ENCODE measurements at regions not wholly inside any gene's neighbourhood (a gene's known extent, or its start where the extent isn't known, plus 50 kb on each side); places are given as distances from the start of the nearest gene placed in this dataset.

DNA sequence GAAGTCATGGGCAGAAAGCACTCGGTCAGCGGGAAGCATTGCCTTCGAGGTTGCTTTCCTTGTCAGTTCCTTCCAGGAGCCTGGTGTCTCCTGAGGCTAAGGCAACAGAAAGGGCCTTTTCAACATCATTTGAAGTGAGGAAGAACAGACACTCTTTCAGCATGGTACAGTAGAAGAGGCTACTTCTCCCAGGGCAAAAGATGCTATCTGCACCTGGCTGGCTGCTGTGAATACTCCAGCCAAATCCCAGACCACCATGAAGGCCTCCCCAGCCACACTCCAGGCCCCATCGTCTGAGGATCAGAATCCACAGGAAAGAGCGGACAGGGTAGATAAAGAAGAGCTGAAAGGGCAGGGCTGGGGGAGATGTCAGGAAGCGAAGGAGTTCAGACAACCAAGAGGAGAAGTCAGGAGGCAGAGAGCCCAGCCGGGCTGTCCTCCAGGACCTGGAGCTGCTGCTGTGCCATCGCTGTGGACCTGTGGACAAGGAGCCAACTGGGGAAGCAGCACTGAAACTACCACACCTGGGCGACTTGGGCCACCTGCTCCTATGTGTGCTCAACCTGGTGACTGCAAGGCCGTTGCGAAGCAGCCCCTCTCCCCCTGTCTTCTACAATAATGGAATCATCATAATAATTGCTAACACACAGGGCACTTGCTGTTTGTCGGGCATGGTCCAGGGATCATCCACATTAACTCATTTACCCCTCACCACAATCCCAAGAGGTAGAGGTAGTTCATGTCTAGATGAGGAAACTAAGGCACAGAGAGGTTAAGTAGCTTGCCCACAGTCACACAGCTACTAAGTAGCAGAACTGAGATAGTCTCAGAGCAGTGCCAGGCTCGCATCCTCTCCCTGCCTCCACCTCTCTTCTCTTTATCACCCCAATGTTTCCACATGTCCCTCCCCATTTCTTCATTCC, 88.0 kb upstream of the ZBTB40 start:
- Histone ChIP-seq H3K4me3 (ENCODE audit: low read length) (no peak overlapping the region), H3K36me3 (ENCODE audit: insufficient read depth, low read length) (no peaks in the 10 kb centered on the region), H3K9ac (ENCODE audit: low read length) (no peak overlapping the region), H2AFZ (ENCODE audit: low read length) (no peak overlapping the region), H3K27ac (ENCODE audit: low read length) (no peak overlapping the region), H4K20me1 (ENCODE audit: insufficient read depth, low read depth, low read length) (no peaks in the 10 kb centered on the region), H3K27me3 (ENCODE audit: low read length) (no peaks in the 10 kb centered on the region), H3K4me1 (ENCODE audit: low read length) (no peaks in the 10 kb centered on the region), H3K9me2 (replicated peaks; ENCODE audit: insufficient read depth, low read length) (no peaks in the 10 kb centered on the region), H3K9me3 (ENCODE audit: low read length) (no peaks in the 10 kb centered on the region), H3K79me2 (ENCODE audit: low read length) (no peaks in the 10 kb centered on the region), H3K4me2 (ENCODE audit: low read depth, low read length, poor library complexity, severe bottlenecking) (no peak overlapping the region)
- DNase-seq: no peak

DNA sequence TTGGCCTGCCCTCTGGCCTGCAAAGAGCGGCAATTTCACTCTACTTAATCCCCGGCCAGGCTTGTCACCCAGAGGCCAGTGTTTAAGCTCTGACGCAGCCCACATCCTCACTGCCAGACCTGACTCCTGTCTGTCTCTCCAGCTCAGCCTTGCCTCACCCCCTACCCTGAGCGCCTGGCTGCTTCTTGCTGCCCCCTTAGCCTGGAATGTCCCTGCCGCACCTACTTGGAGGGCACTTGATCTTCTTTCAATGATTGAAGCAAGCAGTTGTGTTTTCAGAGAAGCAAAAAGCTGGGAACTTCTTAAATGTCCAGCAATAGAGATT, 87.4 kb upstream of the ZBTB40 start:
- Histone ChIP-seq H3K36me3 (ENCODE audit: insufficient read depth, low read length) (no peaks in the 10 kb centered on the region), H3K27ac (ENCODE audit: low read length) (no peak overlapping the region), H3K9ac (ENCODE audit: low read length) (no peak overlapping the region)

DNA sequence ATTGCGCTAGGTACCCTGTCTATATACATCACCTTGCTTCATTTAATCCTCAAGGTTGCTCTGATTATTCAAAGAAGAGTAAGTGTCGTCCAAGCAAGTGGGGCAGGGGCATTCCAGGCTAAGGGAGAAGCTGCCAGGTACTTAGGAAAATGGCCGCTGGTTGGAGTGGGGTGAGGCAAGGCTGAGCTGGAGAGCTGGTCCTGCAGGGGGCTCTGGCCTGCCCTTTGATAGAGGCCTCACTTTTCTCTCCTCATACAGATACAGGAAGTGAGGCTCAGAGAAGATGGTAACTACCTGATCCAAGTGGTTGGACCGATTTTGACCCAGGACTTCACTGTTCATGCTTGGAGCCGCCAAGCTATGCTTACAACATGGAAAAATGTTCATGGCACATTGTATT, 86.9 kb upstream of the ZBTB40 start:
- H3K4me1 ChIP-seq (ENCODE audit: low read length): no peaks in the 10 kb centered on the region
- no peaks in the 10 kb centered on the region for H4K20me1 ChIP-seq (ENCODE audit: insufficient read depth, low read depth, low read length)
- H3K4me2 ChIP-seq (ENCODE audit: low read depth, low read length, poor library complexity, severe bottlenecking): no peak overlapping the region
- H3K36me3 ChIP-seq (ENCODE audit: insufficient read depth, low read length): no peaks in the 10 kb centered on the region
- no peaks in the 10 kb centered on the region for H3K9me3 ChIP-seq (ENCODE audit: low read length)
- H3K9me2 ChIP-seq (replicated peaks; ENCODE audit: insufficient read depth, low read length): no peaks in the 10 kb centered on the region
- no peak overlapping the region for H3K4me3 ChIP-seq (ENCODE audit: low read length)
- no peak overlapping the region for H2AFZ ChIP-seq (ENCODE audit: low read length)
- peak; percentile 51 for DNase-seq
- no peaks in the 10 kb centered on the region for H3K79me2 ChIP-seq (ENCODE audit: low read length)
- no peaks in the 10 kb centered on the region for H3K27me3 ChIP-seq (ENCODE audit: low read length)
- H3K9ac ChIP-seq (ENCODE audit: low read length): no peak overlapping the region
- H3K27ac ChIP-seq (ENCODE audit: low read length): no peak overlapping the region

More for the DNA sequence above, 87.4 kb upstream of the ZBTB40 start:
- no peaks in the 10 kb centered on the region for H3K9me3 ChIP-seq (ENCODE audit: low read length)
- no peaks in the 10 kb centered on the region for H3K79me2 ChIP-seq (ENCODE audit: low read length)
- no peak for DNase-seq
- no peak overlapping the region for H3K4me2 ChIP-seq (ENCODE audit: low read depth, low read length, poor library complexity, severe bottlenecking)
- H3K27me3 ChIP-seq (ENCODE audit: low read length): no peaks in the 10 kb centered on the region
- no peaks in the 10 kb centered on the region for H3K4me1 ChIP-seq (ENCODE audit: low read length)
- H4K20me1 ChIP-seq (ENCODE audit: insufficient read depth, low read depth, low read length): no peaks in the 10 kb centered on the region
- H2AFZ ChIP-seq (ENCODE audit: low read length): no peak overlapping the region
- no peaks in the 10 kb centered on the region for H3K9me2 ChIP-seq (replicated peaks; ENCODE audit: insufficient read depth, low read length)
- H3K4me3 ChIP-seq (ENCODE audit: low read length): no peak overlapping the region

DNA sequence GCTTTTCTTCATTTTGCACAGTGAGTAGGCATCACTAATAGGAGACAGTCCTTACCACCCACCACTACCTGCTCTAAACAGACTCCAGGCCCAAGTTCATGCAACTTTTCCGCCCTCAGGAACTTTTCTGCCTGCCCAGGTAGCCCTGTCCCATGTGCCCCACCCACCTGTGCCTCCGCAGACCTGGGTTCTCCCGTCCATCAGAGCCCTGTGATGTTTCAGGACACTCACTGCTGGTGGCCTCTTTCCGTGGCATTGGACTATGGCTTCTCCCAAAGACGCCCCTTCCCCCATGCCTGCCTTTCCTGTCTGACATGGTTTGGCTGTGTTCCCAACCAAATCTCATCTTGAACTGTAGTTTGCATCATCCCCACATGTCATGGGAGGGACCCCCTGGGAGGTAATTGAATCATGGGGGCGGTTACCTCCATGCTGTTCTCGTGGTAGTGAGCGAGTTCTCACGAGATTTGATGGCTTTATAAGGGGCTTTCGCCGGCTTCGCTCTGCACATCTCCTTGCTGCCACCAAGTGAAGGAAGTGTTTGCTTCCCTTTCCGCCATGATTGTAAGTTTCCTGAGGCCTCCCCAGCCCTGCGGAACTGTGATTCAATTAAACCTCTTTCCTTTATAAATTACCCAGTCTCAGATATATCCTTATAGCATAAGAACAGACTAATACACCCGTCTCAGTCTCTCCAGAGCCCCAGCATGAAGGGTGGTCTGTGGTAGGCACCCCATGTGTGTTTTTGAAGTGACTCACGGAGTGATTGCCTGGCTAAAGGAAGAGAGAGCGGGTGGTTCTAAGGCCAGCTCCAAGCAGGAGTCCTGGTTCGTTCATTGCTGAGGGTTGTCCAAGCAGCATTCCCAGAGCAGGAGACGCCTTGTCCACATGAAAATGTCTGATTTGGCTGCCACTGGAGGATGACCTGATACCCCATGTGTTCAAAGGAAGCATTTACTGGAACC, 86.0 kb upstream of the ZBTB40 start:
- H3K9ac ChIP-seq (ENCODE audit: low read length): no peak overlapping the region
- no peaks in the 10 kb centered on the region for H4K20me1 ChIP-seq (ENCODE audit: insufficient read depth, low read depth, low read length)
- no peaks in the 10 kb centered on the region for H3K27me3 ChIP-seq (ENCODE audit: low read length)
- no peaks in the 10 kb centered on the region for H3K36me3 ChIP-seq (ENCODE audit: insufficient read depth, low read length)
- H3K79me2 ChIP-seq (ENCODE audit: low read length): no peaks in the 10 kb centered on the region
- no peaks in the 10 kb centered on the region for H3K9me2 ChIP-seq (replicated peaks; ENCODE audit: insufficient read depth, low read length)
- no peaks in the 10 kb centered on the region for H3K9me3 ChIP-seq (ENCODE audit: low read length)
- no peak overlapping the region for H3K4me3 ChIP-seq (ENCODE audit: low read length)
- no peaks in the 10 kb centered on the region for H3K4me1 ChIP-seq (ENCODE audit: low read length)
- no peak overlapping the region for H3K4me2 ChIP-seq (ENCODE audit: low read depth, low read length, poor library complexity, severe bottlenecking)
- H3K27ac ChIP-seq (ENCODE audit: low read length): no peak overlapping the region
- no peak for DNase-seq
- H2AFZ ChIP-seq (ENCODE audit: low read length): no peak overlapping the region

DNA sequence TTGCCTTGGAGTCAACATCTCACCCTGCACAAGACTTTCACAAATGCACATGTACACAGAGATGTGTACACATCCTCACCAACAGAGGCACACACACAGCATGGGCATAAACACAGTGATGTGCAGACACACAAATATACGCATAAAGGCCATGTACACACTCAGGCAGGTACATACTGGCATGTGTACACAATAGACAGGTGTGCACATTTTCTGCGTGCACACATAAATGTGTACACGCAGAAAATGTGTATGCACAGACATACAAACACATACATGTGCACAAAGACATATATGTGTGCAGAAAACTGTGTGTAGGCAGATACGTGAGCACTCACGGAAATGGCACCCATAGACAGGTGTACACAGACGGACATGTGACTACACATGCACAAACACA, 85.3 kb upstream of the ZBTB40 start:
- Histone ChIP-seq H3K36me3 (ENCODE audit: insufficient read depth, low read length) (no peaks in the 10 kb centered on the region), H4K20me1 (ENCODE audit: insufficient read depth, low read depth, low read length) (no peaks in the 10 kb centered on the region), H3K4me1 (ENCODE audit: low read length) (no peaks in the 10 kb centered on the region), H3K9ac (ENCODE audit: low read length) (no peak overlapping the region), H2AFZ (ENCODE audit: low read length) (no peak overlapping the region), H3K27me3 (ENCODE audit: low read length) (no peaks in the 10 kb centered on the region), H3K4me2 (ENCODE audit: low read depth, low read length, poor library complexity, severe bottlenecking) (no peak overlapping the region), H3K9me3 (ENCODE audit: low read length) (no peaks in the 10 kb centered on the region), H3K79me2 (ENCODE audit: low read length) (no peaks in the 10 kb centered on the region), H3K4me3 (ENCODE audit: low read length) (no peak overlapping the region), H3K27ac (ENCODE audit: low read length) (no peak overlapping the region), H3K9me2 (replicated peaks; ENCODE audit: insufficient read depth, low read length) (no peaks in the 10 kb centered on the region)
- no peak for DNase-seq

DNA sequence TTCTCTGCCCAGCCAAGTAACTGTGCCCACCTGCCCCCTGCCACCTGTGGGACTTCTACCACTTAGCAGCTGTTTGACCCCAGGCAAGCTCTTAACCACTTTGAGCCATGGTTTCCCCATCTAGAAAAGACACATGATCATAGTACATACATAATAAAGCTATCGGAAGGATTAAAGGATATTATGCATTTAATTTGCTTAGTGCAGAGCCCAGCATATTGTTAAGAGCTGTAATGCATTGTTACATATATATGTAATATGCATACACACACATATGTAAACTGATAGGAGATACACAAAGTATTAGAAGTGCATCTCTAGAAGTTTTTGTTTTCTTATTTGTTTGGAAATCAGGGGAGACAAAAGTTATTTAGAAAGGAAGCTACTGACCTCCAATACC, 83.5 kb upstream of the ZBTB40 start:
- H3K79me2 ChIP-seq (ENCODE audit: low read length): no peaks in the 10 kb centered on the region
- no peaks in the 10 kb centered on the region for H3K4me1 ChIP-seq (ENCODE audit: low read length)
- H2AFZ ChIP-seq (ENCODE audit: low read length): no peak overlapping the region
- no peak overlapping the region for H3K27ac ChIP-seq (ENCODE audit: low read length)
- no peaks in the 10 kb centered on the region for H3K9me2 ChIP-seq (replicated peaks; ENCODE audit: insufficient read depth, low read length)
- no peak overlapping the region for H3K4me2 ChIP-seq (ENCODE audit: low read depth, low read length, poor library complexity, severe bottlenecking)
- no peaks in the 10 kb centered on the region for H3K27me3 ChIP-seq (ENCODE audit: low read length)
- H3K9me3 ChIP-seq (ENCODE audit: low read length): peaks cover 1% of the 10 kb centered on the region; the same call in 1 of the 2 replicates
- no peaks in the 10 kb centered on the region for H3K36me3 ChIP-seq (ENCODE audit: insufficient read depth, low read length)
- no peaks in the 10 kb centered on the region for H4K20me1 ChIP-seq (ENCODE audit: insufficient read depth, low read depth, low read length)
- H3K9ac ChIP-seq (ENCODE audit: low read length): no peak overlapping the region
- H3K4me3 ChIP-seq (ENCODE audit: low read length): no peak overlapping the region
- no peak for DNase-seq

DNA sequence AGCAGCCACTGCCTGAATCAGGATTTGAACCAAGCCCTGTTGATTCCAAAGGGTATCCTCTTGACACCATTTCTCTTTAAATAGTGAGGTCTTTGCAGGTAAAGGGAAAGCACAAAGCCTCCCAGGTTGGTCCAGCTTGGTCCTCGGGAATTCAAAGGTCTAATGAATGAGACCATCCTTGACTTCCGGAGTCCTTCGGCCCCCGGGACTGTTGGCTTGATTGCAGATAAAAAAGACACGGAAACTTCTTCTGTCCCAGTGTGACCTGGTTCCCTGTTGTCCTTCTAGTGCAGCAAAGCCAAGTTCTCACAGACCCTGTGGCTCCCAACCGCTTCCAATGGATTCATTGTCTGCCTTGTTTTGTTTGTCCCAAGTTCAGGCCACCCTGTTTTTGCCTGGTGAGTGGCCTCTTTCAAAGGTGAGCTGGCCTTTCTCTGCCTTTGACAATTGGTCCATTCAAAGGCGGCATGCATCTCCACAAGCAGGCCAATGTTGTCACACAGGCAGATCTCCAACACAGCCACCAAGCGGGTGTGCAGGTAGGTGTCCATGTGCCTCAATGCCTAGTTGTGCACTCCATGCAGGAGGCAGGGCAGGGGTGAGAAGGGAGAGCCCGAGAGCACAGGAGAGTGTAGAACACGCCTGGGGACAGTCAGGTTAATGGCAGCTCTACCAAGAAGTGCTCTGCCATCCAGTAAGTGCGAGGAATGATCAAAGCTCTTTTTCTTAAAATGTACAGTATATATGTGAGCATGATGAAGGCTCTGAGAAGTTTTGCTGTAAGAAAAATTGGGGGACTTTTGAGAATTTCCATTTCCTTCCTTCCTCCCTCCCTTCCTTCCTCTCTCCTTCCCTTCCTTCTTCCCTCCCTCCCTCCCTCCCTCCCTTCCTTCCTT, 82.1 kb upstream of the ZBTB40 start:
- Histone ChIP-seq H3K4me3 (ENCODE audit: low read length) (no peak overlapping the region), H3K4me2 (ENCODE audit: low read depth, low read length, poor library complexity, severe bottlenecking) (no peak overlapping the region), H3K4me1 (ENCODE audit: low read length) (no peaks in the 10 kb centered on the region), H2AFZ (ENCODE audit: low read length) (no peak overlapping the region), H3K27ac (ENCODE audit: low read length) (no peak overlapping the region), H3K36me3 (ENCODE audit: insufficient read depth, low read length) (no peaks in the 10 kb centered on the region), H3K9ac (ENCODE audit: low read length) (no peak overlapping the region), H4K20me1 (ENCODE audit: insufficient read depth, low read depth, low read length) (no peaks in the 10 kb centered on the region), H3K27me3 (ENCODE audit: low read length) (no peaks in the 10 kb centered on the region; the same call in 1 of the 2 replicates), H3K9me2 (replicated peaks; ENCODE audit: insufficient read depth, low read length) (no peaks in the 10 kb centered on the region), H3K9me3 (ENCODE audit: low read length) (peaks cover 4% of the 10 kb centered on the region; the same call in 1 of the 2 replicates), H3K79me2 (ENCODE audit: low read length) (no peaks in the 10 kb centered on the region)
- no peak for DNase-seq
